ENCODE measurements at regions not wholly inside any gene's neighbourhood (a gene's known extent, or its start where the extent isn't known, plus 50 kb on each side); places are given as distances from the start of the nearest gene placed in this dataset.

DNA sequence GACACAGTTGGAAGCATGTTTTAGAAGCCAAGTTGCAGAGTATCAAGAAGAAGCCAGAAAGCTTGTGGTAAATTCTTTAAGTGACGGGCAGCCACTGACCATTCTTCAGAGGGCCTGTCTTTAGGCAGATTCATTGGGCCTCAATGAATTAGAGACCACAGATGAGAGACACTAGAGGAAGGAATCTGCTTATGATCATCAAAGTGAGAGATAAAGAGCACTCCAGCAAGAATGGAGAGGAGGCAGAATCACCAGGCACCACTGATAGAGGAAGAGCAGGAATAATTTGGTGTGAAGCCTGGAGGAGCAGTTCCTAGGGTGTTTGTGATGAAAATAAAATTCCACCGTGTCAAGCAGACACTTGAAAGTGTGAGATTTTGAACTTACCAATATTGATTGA lies 365.9 kb upstream of the SLC30A5 start:
- H3K27me3 ChIP-seq: no peaks in the 10 kb centered on the region
- TF ChIP-seq Cebpa-rat (IDR thresholded peaks at IDR 0.05): no peak
- H3K4me2 ChIP-seq: no peak overlapping the region
- no peak overlapping the region for H3K9ac ChIP-seq
- no peak overlapping the region for H3K4me3 ChIP-seq
- no peaks in the 10 kb centered on the region for H4K20me1 ChIP-seq
- no peak overlapping the region for H3K27ac ChIP-seq
- no peaks in the 10 kb centered on the region for H3K36me3 ChIP-seq
- peaks cover 7% of the 10 kb centered on the region for H3K9me3 ChIP-seq
- no peaks in the 10 kb centered on the region for H3K4me1 ChIP-seq

DNA sequence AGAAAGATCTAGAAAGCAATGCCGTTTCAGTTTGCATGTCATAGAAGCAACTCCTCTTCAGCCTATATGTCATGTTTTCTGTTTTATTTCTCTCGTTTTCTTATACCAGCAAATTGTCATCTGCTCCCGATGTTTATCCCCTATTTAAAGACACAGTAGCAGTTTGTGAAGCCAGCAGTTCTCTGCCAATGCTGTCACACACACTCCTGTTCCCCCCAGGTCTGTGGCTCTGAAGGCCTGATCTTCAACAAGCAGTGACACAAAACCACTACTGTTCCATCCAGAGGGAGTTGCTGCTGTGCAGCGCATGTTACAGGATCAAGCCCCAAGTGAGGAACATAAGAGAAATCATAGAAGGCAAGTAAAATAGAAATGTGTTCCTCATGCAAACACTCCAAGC lies 364.1 kb upstream of the SLC30A5 start:
- H3K9ac ChIP-seq: no peak overlapping the region
- H3K27me3 ChIP-seq: no peaks in the 10 kb centered on the region
- H3K27ac ChIP-seq: no peak overlapping the region
- no peaks in the 10 kb centered on the region for H3K9me3 ChIP-seq
- no peak overlapping the region for H3K4me2 ChIP-seq
- H3K4me1 ChIP-seq: no peaks in the 10 kb centered on the region
- no peak for TF ChIP-seq Cebpa-rat (IDR thresholded peaks at IDR 0.05)
- H3K36me3 ChIP-seq: no peaks in the 10 kb centered on the region
- no peaks in the 10 kb centered on the region for H4K20me1 ChIP-seq
- no peak overlapping the region for H3K4me3 ChIP-seq

DNA sequence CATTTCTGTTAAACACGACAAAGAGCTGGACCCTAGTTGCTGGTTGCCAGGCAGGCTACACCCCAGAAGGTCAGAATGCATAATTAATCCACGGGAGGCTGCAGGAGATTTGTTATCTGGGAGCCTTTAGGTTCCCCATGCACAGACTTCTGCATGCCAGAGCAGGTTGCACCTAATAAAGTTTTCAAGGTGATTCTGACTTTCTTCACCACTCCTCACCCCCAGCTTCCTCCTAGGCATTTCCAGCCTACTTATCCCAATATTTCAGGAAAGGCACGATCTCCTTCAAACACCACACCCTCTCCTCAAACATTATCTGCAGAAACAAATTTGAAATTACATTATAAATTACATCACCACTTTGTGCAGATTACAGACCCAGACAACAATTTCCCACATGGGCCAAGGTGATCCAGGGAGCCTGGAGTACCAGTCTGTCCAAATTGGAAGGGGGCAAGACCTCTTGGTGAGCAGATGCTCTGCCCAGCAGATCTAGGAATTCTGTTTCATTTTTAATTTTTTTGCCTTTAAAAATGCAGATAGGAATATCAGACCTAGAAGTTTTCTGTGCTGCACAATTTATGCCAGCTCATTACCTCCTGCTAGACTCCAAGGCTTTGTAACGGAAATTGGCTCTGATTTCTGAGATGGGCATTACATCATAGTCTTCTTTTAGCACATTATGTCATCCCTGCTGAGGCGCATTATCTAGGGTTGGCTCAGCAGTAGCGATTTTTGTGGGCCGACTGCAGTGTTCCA lies 363.4 kb upstream of the SLC30A5 start:
- TF ChIP-seq Cebpa-rat (IDR thresholded peaks at IDR 0.05): no peak
- no peak overlapping the region for H3K27ac ChIP-seq
- no peaks in the 10 kb centered on the region for H3K9me3 ChIP-seq
- H3K27me3 ChIP-seq: no peaks in the 10 kb centered on the region
- H3K9ac ChIP-seq: no peak overlapping the region
- no peaks in the 10 kb centered on the region for H3K4me1 ChIP-seq
- H3K4me3 ChIP-seq: no peak overlapping the region
- H4K20me1 ChIP-seq: no peaks in the 10 kb centered on the region
- no peaks in the 10 kb centered on the region for H3K36me3 ChIP-seq
- H3K4me2 ChIP-seq: no peak overlapping the region

DNA sequence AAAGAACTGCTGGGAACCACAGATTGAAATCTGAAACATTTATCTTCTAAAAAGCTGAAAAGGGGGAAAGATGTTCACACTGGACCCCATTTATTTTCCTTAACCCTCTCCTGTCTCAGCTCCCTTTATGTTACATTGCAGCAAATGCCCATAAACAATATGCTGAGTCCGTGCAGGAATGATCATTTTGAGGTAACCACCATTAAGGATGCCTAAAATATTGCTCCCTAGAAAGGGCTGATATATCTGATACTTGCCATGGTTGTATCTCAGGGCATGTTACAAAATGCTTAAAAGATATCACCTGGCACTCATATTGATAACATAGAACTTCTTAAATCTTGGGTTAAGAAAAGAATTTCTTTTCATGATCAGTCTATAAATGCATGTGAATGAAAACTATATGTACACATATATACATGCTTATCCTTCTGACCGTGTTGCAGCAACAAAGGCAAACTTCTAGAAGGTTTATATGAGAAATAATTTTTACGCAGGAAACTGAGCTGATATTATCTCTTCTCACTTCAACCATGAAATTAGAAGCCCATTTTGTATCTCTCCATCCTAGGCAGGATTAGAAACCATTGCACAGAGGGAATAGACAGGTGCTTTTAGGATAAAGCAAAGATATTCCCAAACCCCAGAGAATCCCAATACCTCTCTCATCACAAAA lies 362.7 kb upstream of the SLC30A5 start:
- no peak for TF ChIP-seq Cebpa-rat (IDR thresholded peaks at IDR 0.05)
- Histone ChIP-seq H3K27me3 (no peaks in the 10 kb centered on the region), H3K4me2 (no peak overlapping the region), H3K36me3 (no peaks in the 10 kb centered on the region), H3K4me3 (no peak overlapping the region), H3K9ac (no peak overlapping the region), H3K9me3 (no peaks in the 10 kb centered on the region), H3K4me1 (no peaks in the 10 kb centered on the region), H3K27ac (no peak overlapping the region), H4K20me1 (no peaks in the 10 kb centered on the region)

DNA sequence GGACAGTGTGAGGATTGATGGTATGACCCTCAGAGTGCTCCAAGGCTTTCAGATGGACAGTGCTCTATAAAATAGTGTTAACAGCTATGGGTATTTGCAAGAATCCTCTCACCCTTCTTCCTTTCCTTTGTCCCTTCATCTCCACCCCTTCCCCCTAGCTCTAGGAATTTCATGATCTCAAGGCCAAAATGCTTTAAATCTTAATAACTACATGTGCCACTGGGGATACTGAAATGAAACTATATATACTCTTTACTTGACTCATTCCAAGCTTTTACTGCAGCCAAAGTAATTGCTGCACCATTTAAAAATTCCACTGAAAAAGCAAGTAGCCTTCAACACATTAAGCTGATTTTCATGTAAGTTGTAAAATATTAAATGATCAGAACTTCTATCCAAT lies 361.6 kb upstream of the SLC30A5 start:
- H3K9ac ChIP-seq: no peak overlapping the region
- no peaks in the 10 kb centered on the region for H3K9me3 ChIP-seq
- H3K36me3 ChIP-seq: no peaks in the 10 kb centered on the region
- no peaks in the 10 kb centered on the region for H4K20me1 ChIP-seq
- H3K27ac ChIP-seq: no peak overlapping the region
- no peak for TF ChIP-seq Cebpa-rat (IDR thresholded peaks at IDR 0.05)
- H3K4me3 ChIP-seq: no peak overlapping the region
- H3K4me1 ChIP-seq: no peaks in the 10 kb centered on the region
- no peak overlapping the region for H3K4me2 ChIP-seq
- H3K27me3 ChIP-seq: 0 out of 2 replicates have a peak, but pooled peaks cover 5% of the 10 kb centered on the region

DNA sequence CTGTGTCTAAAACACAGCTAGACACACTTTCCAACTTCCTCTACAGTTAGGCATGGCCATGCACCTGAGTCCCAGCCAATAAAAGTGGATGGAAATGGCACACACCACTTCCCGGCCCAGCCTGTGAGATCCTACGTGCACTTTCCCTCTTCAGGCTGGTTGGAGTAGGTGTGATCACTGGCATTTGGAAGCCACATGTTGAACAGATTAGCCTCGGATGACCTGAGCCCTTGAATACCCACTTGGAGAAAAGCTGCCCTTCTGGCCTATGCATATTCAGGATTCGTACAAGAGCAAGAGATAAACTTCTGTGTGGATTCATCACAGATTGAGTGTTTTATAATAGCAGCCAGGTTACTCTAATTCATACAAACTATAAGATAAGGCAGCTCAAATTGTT lies 359.0 kb upstream of the SLC30A5 start:
- no peaks in the 10 kb centered on the region for H3K9me3 ChIP-seq
- H3K27me3 ChIP-seq: peaks cover 16% of the 10 kb centered on the region
- H4K20me1 ChIP-seq: no peaks in the 10 kb centered on the region
- TF ChIP-seq Cebpa-rat (IDR thresholded peaks at IDR 0.05): no peak
- no peak overlapping the region for H3K27ac ChIP-seq
- H3K4me2 ChIP-seq: no peak overlapping the region
- H3K4me3 ChIP-seq: no peak overlapping the region
- no peaks in the 10 kb centered on the region for H3K36me3 ChIP-seq
- H3K4me1 ChIP-seq: peaks cover 6% of the 10 kb centered on the region
- H3K9ac ChIP-seq: no peak overlapping the region

DNA sequence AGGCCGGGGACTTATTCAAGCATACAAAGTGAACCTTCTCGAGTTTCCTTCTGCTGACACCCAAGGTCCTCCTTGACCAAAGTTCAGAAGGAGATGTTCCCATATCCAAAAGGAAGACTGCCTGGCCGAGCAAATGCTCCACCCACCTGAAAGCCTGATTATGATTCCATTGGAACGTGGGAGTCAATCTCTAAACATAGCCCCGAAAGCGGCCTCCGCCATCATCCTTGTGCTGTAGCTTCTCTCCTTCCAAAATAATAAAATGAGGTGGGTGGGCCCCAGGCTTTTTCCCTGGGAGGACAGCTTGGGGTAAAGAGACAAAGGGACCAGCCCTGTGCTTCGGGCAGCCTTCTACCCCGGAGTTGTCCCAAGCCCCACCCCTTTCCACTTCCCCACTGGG lies 355.6 kb upstream of the SLC30A5 start:
- H3K4me1 ChIP-seq: peaks cover 13% of the 10 kb centered on the region
- H4K20me1 ChIP-seq: no peaks in the 10 kb centered on the region
- H3K9ac ChIP-seq: no peak overlapping the region
- no peak overlapping the region for H3K4me2 ChIP-seq
- no peak for TF ChIP-seq Cebpa-rat (IDR thresholded peaks at IDR 0.05)
- no peaks in the 10 kb centered on the region for H3K9me3 ChIP-seq
- no peak overlapping the region for H3K4me3 ChIP-seq
- H3K27ac ChIP-seq: no peak overlapping the region
- H3K27me3 ChIP-seq: peaks cover 28% of the 10 kb centered on the region
- H3K36me3 ChIP-seq: no peaks in the 10 kb centered on the region

DNA sequence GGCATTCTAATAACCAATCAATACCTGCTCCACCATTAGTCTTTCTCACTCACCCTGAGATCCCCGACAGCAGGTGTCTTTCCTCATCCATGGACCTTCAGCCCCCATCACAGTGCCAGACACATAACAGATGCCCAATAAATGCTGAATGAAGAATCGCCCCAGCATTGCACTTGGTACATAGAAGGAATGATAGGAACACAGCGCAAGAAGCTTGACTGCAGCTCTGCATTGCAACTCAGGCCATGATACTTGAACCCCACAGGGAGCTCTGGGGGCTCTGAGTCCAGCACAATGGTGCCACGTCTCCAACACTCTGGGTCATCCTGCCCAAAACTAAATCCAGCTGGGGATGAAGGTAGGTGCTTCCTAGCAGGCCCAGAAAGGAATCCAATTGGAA lies 355.0 kb upstream of the SLC30A5 start:
- Histone ChIP-seq H4K20me1 (no peaks in the 10 kb centered on the region), H3K9ac (no peak overlapping the region), H3K36me3 (no peaks in the 10 kb centered on the region), H3K27me3 (peaks cover 28% of the 10 kb centered on the region), H3K9me3 (no peaks in the 10 kb centered on the region), H3K4me1 (peaks cover 13% of the 10 kb centered on the region), H3K4me3 (no peak overlapping the region), H3K27ac (no peak overlapping the region), H3K4me2 (no peak overlapping the region)
- no peak for TF ChIP-seq Cebpa-rat (IDR thresholded peaks at IDR 0.05)

DNA sequence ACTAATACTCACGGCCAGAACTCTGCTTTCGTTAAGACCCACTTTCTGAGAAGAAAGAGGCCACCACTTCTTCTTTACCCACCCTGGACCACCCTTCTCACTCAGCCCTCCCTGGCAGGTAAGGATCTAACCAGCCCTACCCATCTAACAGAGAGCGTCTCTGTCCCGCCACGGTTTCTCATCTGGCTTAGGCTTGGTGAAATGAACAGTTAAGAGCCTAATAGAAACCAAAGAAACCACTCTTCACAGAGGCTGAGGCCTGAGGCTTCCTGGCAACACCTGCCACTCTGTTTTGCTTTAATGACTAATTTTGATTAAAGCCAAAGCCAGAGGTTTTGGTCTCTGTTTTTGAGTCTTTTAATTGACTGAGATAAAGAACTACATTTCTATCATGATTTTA lies 354.1 kb upstream of the SLC30A5 start:
- Histone ChIP-seq H3K27me3 (peaks cover 28% of the 10 kb centered on the region), H3K4me2 (peak overlapping the region; percentile 31), H3K4me3 (no peak overlapping the region), H3K4me1 (peaks cover 13% of the 10 kb centered on the region), H3K9ac (no peak overlapping the region), H4K20me1 (no peaks in the 10 kb centered on the region), H3K27ac (no peak overlapping the region), H3K9me3 (no peaks in the 10 kb centered on the region), H3K36me3 (no peaks in the 10 kb centered on the region)
- TF ChIP-seq Cebpa-rat (IDR thresholded peaks at IDR 0.05): no peak

DNA sequence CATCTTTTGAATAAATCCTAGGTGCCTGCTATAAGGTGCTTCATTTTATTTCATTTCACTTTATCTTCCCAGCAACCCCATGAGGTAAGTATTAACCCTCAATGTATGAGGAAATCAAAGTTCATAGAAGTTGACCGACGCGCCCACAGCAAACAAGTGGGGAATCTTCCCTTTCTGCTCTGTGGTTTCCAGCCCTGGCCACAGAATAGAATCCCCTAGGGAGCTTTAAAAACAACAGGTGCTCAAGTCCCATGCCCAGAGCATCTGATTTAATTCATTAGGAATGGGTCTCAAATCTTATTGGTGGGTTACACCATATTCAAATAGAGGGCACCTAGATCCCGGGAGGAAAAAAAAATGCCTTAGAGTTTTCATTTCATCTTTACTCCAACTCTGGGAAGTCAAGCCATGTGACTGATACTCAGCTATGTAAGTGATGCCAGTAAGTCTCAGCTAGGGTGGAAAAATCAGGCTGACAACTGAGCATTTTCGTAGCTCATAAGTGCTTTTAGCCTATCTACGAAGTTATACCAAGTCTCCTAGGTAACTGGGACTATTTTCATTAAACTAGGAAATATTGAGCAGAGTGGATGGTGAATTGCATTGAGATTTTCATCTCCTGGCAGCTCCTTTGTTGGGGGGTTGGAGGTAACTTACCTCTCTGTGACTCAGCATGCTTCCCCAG lies 353.4 kb upstream of the SLC30A5 start:
- H3K4me2 ChIP-seq: peak overlapping the region; percentile 31
- H3K36me3 ChIP-seq: no peaks in the 10 kb centered on the region
- H3K9me3 ChIP-seq: no peaks in the 10 kb centered on the region
- H3K4me3 ChIP-seq: no peak overlapping the region
- no peak overlapping the region for H3K27ac ChIP-seq
- H3K4me1 ChIP-seq: peaks cover 13% of the 10 kb centered on the region
- peaks cover 28% of the 10 kb centered on the region for H3K27me3 ChIP-seq
- no peak overlapping the region for H3K9ac ChIP-seq
- TF ChIP-seq Cebpa-rat (IDR thresholded peaks at IDR 0.05): no peak
- H4K20me1 ChIP-seq: no peaks in the 10 kb centered on the region
